Hepatocyte (in vitro differentiated cells): ENCODE measurements at regions not wholly inside any gene's neighbourhood (a gene's known extent, or its start where the extent isn't known, plus 50 kb on each side); places are given as distances from the start of the nearest gene placed in this dataset.

Experiments used
- EZH2phosphoT487 ChIP-seq: fragments of 200-600 bp; sonication (generic); IDR thresholded peaks from one replicate; pipeline ENCODE4 v1.6.1; 2018; ENCODE audit warnings: antibody characterized with exemption, mild to moderate bottlenecking, low read depth, moderate library complexity; ENCODE audit not compliant: unreplicated experiment, severe bottlenecking
- TF ChIP-seq, protein P1 (sequence below): fragments of 200-600 bp; sonication (generic); IDR thresholded peaks from 2 replicates; pipeline ENCODE4 v1.5.1; 2016; ENCODE audit warnings: antibody characterized with exemption, mild to moderate bottlenecking; ENCODE audit not compliant: poor library complexity

DNA sequence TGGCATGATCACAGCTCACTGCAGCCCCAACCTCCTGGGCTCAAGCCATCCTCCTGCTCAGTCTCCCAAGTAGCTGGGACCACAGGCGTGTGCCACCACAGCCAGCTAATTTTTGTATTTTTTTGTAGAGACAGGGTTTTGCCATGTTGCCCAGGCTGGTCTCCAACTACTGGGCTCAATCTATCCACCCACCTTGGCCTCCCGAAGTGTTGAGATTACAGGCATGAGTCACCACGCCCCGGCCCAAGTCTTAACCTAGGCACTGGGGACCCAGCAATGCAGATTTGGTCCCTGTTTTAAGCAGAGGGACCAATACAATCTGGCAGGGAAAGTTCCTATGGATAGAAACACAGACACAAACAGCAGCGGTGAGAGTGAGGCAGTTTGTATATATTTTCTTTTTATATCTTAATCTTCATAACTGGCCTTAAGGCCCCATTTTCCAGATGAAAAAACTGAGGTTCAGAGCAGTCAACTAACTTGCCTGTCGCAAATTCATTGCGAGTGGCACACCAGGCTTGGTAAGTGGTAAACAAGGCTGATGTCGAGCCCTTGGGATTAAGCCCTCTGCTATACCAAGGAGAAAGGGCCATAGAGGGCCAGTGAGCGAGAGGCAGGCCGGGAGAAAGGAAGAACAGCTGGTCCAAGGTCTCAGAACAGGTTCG, 77.8 kb upstream of the TINAGL1 start:
- TF ChIP-seq, protein P1, sequence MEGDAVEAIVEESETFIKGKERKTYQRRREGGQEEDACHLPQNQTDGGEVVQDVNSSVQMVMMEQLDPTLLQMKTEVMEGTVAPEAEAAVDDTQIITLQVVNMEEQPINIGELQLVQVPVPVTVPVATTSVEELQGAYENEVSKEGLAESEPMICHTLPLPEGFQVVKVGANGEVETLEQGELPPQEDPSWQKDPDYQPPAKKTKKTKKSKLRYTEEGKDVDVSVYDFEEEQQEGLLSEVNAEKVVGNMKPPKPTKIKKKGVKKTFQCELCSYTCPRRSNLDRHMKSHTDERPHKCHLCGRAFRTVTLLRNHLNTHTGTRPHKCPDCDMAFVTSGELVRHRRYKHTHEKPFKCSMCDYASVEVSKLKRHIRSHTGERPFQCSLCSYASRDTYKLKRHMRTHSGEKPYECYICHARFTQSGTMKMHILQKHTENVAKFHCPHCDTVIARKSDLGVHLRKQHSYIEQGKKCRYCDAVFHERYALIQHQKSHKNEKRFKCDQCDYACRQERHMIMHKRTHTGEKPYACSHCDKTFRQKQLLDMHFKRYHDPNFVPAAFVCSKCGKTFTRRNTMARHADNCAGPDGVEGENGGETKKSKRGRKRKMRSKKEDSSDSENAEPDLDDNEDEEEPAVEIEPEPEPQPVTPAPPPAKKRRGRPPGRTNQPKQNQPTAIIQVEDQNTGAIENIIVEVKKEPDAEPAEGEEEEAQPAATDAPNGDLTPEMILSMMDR, result no peak
- TF ChIP-seq EZH2phosphoT487, result no peak
